Neural cell (in vitro differentiated cells): ENCODE measurements at regions not wholly inside any gene's neighbourhood (a gene's known extent, or its start where the extent isn't known, plus 50 kb on each side); places are given as distances from the start of the nearest gene placed in this dataset.

Experiments
- H2AFZ ChIP-seq: fragments of 200-600, 300-800 bp; sonication (generic), shearing (Covaris generic); 2 replicates; pipeline ENCODE4 v1.6.0; 2014; ENCODE audit warnings: low read depth, mild to moderate bottlenecking, antibody characterized with exemption, low read length, moderate library complexity
- H3F3A ChIP-seq: fragments of 200-600 bp; shearing (Covaris generic); 2 replicates; pipeline ENCODE4 v1.6.1; 2016; ENCODE audit warnings: mild to moderate bottlenecking, moderate library complexity, mixed read lengths, antibody characterized with exemption, low read length; ENCODE audit not compliant: insufficient read depth, poor library complexity, severe bottlenecking
- H3K27ac ChIP-seq: fragments of 200-600, 300-800 bp; sonication (generic), shearing (Covaris generic); 2 replicates; pipeline ENCODE4 v1.5.1; 2014; ENCODE audit warnings: mild to moderate bottlenecking, low read length, moderate library complexity
- H3K27me3 ChIP-seq: fragments of 300-800, 200-600 bp; sonication (generic), shearing (Covaris generic); 2 replicates; pipeline ENCODE4 v1.6.0; 2014; ENCODE audit warnings: mild to moderate bottlenecking, low read depth, low read length, moderate library complexity; ENCODE audit not compliant: insufficient read depth
- H3K36me3 ChIP-seq: fragments of 300-800, 200-600 bp; sonication (generic), shearing (Covaris generic); 2 replicates; pipeline ENCODE4 v1.5.1; 2014; ENCODE audit warnings: mild to moderate bottlenecking, antibody characterized with exemption, low read length, moderate library complexity; ENCODE audit not compliant: insufficient read depth
- H3K4me2 ChIP-seq: fragments of 300-800, 200-600 bp; sonication (generic), shearing (Covaris generic); 2 replicates; pipeline ENCODE4 v1.6.0; 2014; ENCODE audit warnings: mild to moderate bottlenecking, low read length
- H3K4me3 ChIP-seq: fragments of 300-800, 200-600 bp; sonication (generic), shearing (Covaris generic); 2 replicates; pipeline ENCODE4 v1.5.1; 2014; ENCODE audit warnings: mild to moderate bottlenecking, low read length, moderate library complexity
- H3K79me2 ChIP-seq: fragments of 200-600 bp; shearing (Covaris generic); replicated peaks from 2 replicates; pipeline ENCODE4 v1.6.0; 2014; ENCODE audit warnings: mild to moderate bottlenecking, low read length, moderate library complexity; ENCODE audit not compliant: insufficient read depth
- H3K9ac ChIP-seq: fragments of 300-800, 200-600 bp; sonication (generic), shearing (Covaris generic); 2 replicates; pipeline ENCODE4 v1.6.1; 2016; ENCODE audit warnings: mild to moderate bottlenecking, low read length, mixed read lengths
- H3K9me2 ChIP-seq: fragments of 200-600 bp; shearing (Covaris generic); 2 replicates; pipeline ENCODE4 v1.6.1; 2016; ENCODE audit warnings: mild to moderate bottlenecking, low read length, mixed read lengths; ENCODE audit not compliant: insufficient read depth
- H3K9me3 ChIP-seq: fragments of 200-600, 300-800 bp; sonication (generic), shearing (Covaris generic); 2 replicates; pipeline ENCODE4 v1.6.1; 2016; ENCODE audit warnings: mild to moderate bottlenecking, mixed run types, low read length, moderate library complexity, mixed read lengths
- H4K20me1 ChIP-seq: fragments of 200-600 bp; shearing (Covaris generic); 2 replicates; pipeline ENCODE4 v1.6.1; 2016; ENCODE audit warnings: mild to moderate bottlenecking, mixed run types; ENCODE audit not compliant: insufficient read depth
- EP300 ChIP-seq: fragments of 450-650 bp; conservative IDR thresholded peaks from 2 replicates; pipeline ENCODE4 v1.6.1; 2014; ENCODE audit warnings: antibody characterized with exemption, mild to moderate bottlenecking, moderate library complexity; ENCODE audit not compliant: poor library complexity, severe bottlenecking
- EZH2 ChIP-seq: fragments of 200-600, 300-800 bp; shearing (Covaris generic), sonication (generic); IDR thresholded peaks from 2 replicates; pipeline ENCODE4 v1.6.1; 2014; ENCODE audit warnings: antibody characterized with exemption, low read length, borderline replicate concordance, mild to moderate bottlenecking; ENCODE audit not compliant: insufficient read depth, poor library complexity, severe bottlenecking
- MXI1 ChIP-seq: fragments of 450-650 bp; conservative IDR thresholded peaks from 2 replicates; pipeline ENCODE4 v1.6.1; 2014; ENCODE audit warnings: antibody characterized with exemption, mild to moderate bottlenecking; ENCODE audit not compliant: poor library complexity, severe bottlenecking
- POLR2AphosphoS5 ChIP-seq: IDR thresholded peaks from 2 replicates; pipeline ENCODE4 v1.6.1; 2012
- RAD21 ChIP-seq: fragments of 450-650 bp; conservative IDR thresholded peaks from 2 replicates; pipeline ENCODE4 v1.6.1; 2014; ENCODE audit warnings: antibody characterized with exemption, mild to moderate bottlenecking, moderate library complexity
- SMC3 ChIP-seq: fragments of 450-650 bp; conservative IDR thresholded peaks from 2 replicates; pipeline ENCODE4 v1.6.1; 2014; ENCODE audit warnings: antibody characterized with exemption, mild to moderate bottlenecking, moderate library complexity; ENCODE audit not compliant: poor library complexity
- TAF1 ChIP-seq: IDR thresholded peaks from 2 replicates; pipeline ENCODE4 v1.6.1; 2012; ENCODE audit warnings: low read depth
- TF ChIP-seq, protein P1 (sequence below): IDR thresholded peaks from 2 replicates; pipeline ENCODE4 v1.6.1; 2012; ENCODE audit warnings: borderline replicate concordance
- TF ChIP-seq, protein P2 (sequence below): fragments of 450-650 bp; IDR thresholded peaks from 2 replicates; pipeline ENCODE4 v1.5.1; 2014; ENCODE audit warnings: antibody characterized with exemption, mild to moderate bottlenecking, moderate library complexity; ENCODE audit not compliant: poor library complexity, severe bottlenecking

DNA sequence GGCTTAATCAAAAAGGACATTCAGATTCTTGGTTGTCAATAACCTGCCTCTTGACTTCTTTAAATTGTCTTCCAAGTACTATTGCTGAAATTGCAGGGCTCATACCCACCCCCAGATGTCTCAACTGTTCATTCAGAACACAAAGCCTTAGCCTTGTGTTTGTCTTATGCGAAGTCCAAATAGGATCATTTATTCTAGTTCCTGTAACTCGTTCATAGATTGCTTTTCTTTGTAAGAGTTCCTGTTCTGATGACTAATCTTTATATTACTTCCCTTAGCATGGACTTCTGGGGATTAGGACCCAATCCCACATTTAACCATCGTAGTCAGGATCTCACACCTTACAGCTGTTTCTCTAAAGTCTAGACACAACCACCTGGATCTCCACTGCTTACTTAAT is 226.0 kb downstream of the VEGFC start:
- Histone ChIP-seq H3K9me3 (no peaks in the 10 kb centered on the region), H3K9ac (no peak overlapping the region), H3K27ac (no peak overlapping the region), H3K27me3 (no peaks in the 10 kb centered on the region), H3K36me3 (no peaks in the 10 kb centered on the region), H3K79me2 (no peaks in the 10 kb centered on the region), H3K4me2 (no peak overlapping the region), H3K4me3 (no peak overlapping the region), H3F3A (no peaks in the 10 kb centered on the region), H2AFZ (no peak overlapping the region), H3K9me2 (no peaks in the 10 kb centered on the region), H4K20me1 (no peaks in the 10 kb centered on the region)
- TF ChIP-seq MXI1 (no peak), EZH2 (no peak), RAD21 (no peak), SMC3 (no peak), TAF1 (no peak), POLR2AphosphoS5 (no peak), EP300 (no peak)
- TF ChIP-seq, protein P1, sequence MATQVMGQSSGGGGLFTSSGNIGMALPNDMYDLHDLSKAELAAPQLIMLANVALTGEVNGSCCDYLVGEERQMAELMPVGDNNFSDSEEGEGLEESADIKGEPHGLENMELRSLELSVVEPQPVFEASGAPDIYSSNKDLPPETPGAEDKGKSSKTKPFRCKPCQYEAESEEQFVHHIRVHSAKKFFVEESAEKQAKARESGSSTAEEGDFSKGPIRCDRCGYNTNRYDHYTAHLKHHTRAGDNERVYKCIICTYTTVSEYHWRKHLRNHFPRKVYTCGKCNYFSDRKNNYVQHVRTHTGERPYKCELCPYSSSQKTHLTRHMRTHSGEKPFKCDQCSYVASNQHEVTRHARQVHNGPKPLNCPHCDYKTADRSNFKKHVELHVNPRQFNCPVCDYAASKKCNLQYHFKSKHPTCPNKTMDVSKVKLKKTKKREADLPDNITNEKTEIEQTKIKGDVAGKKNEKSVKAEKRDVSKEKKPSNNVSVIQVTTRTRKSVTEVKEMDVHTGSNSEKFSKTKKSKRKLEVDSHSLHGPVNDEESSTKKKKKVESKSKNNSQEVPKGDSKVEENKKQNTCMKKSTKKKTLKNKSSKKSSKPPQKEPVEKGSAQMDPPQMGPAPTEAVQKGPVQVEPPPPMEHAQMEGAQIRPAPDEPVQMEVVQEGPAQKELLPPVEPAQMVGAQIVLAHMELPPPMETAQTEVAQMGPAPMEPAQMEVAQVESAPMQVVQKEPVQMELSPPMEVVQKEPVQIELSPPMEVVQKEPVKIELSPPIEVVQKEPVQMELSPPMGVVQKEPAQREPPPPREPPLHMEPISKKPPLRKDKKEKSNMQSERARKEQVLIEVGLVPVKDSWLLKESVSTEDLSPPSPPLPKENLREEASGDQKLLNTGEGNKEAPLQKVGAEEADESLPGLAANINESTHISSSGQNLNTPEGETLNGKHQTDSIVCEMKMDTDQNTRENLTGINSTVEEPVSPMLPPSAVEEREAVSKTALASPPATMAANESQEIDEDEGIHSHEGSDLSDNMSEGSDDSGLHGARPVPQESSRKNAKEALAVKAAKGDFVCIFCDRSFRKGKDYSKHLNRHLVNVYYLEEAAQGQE, result no peak
- TF ChIP-seq, protein P2, sequence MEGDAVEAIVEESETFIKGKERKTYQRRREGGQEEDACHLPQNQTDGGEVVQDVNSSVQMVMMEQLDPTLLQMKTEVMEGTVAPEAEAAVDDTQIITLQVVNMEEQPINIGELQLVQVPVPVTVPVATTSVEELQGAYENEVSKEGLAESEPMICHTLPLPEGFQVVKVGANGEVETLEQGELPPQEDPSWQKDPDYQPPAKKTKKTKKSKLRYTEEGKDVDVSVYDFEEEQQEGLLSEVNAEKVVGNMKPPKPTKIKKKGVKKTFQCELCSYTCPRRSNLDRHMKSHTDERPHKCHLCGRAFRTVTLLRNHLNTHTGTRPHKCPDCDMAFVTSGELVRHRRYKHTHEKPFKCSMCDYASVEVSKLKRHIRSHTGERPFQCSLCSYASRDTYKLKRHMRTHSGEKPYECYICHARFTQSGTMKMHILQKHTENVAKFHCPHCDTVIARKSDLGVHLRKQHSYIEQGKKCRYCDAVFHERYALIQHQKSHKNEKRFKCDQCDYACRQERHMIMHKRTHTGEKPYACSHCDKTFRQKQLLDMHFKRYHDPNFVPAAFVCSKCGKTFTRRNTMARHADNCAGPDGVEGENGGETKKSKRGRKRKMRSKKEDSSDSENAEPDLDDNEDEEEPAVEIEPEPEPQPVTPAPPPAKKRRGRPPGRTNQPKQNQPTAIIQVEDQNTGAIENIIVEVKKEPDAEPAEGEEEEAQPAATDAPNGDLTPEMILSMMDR, result no peak

DNA sequence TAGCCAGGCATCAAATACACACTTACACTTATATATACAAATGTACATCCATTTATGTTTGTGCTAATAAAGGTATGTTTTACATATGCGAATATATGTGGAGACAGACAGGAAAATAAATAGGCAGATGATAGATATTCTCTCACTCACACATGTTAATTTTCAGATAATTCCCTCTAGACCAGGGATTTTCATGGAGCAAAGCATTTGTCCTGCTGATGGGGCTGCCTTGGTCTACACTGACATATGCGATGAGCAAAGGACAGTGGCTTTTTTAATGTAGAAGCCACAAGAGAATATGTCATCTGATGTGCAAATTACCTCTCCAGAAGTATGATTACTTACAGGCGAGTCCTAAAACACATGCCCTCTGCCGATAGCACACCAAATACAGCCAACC is 224.5 kb downstream of the VEGFC start:
- no peaks in the 10 kb centered on the region for H3K27me3 ChIP-seq
- no peak overlapping the region for H3K4me3 ChIP-seq
- H4K20me1 ChIP-seq, result no peaks in the 10 kb centered on the region
- no peak overlapping the region for H3K9ac ChIP-seq
- H3K27ac ChIP-seq, result no peak overlapping the region
- H3F3A ChIP-seq, result no peaks in the 10 kb centered on the region
- no peaks in the 10 kb centered on the region for H3K36me3 ChIP-seq
- H3K79me2 ChIP-seq, result no peaks in the 10 kb centered on the region
- no peaks in the 10 kb centered on the region for H3K9me3 ChIP-seq
- H3K4me2 ChIP-seq, result no peak overlapping the region
- TF ChIP-seq EP300 (no peak), SMC3 (no peak), MXI1 (no peak), RAD21 (no peak), POLR2AphosphoS5 (no peak), EZH2 (no peak), TAF1 (no peak)
- TF ChIP-seq, protein P1, result no peak
- TF ChIP-seq, protein P2, result no peak
- no peaks in the 10 kb centered on the region for H3K9me2 ChIP-seq
- H2AFZ ChIP-seq, result no peak overlapping the region
